H1 (cell line): ENCODE measurements at regions not wholly inside any gene's neighbourhood (a gene's known extent, or its start where the extent isn't known, plus 50 kb on each side); places are given as distances from the start of the nearest gene placed in this dataset.

ENCODE experiments used
- BRCA1 ChIP-seq: IDR thresholded peaks from 2 replicates; pipeline ENCODE4 v1.6.1; 2012; ENCODE audit warnings: low read depth, low read length, improper control_type of control experiment
- CHD2 ChIP-seq: IDR thresholded peaks from 2 replicates; pipeline ENCODE4 v1.6.1; 2012; ENCODE audit warnings: low read length, improper control_type of control experiment
- EGR1 ChIP-seq: IDR thresholded peaks from 2 replicates; pipeline ENCODE4 v1.6.1; 2011; ENCODE audit warnings: low read depth, low read length, borderline replicate concordance
- EZH2 ChIP-seq: fragments of 200-600 bp; sonication (generic); IDR thresholded peaks from 2 replicates; pipeline ENCODE4 v1.7.1; 2012; ENCODE audit warnings: low read depth, mild to moderate bottlenecking, moderate library complexity, low read length, inconsistent platforms; ENCODE audit not compliant: severe bottlenecking
- FOSL1 ChIP-seq: IDR thresholded peaks from 2 replicates; pipeline ENCODE4 v1.6.1; 2011; ENCODE audit warnings: mild to moderate bottlenecking, low read depth, low read length, moderate library complexity; ENCODE audit not compliant: insufficient read depth
- JUND ChIP-seq: IDR thresholded peaks from 2 replicates; pipeline ENCODE4 v1.6.1; 2011; ENCODE audit warnings: mild to moderate bottlenecking, improper control_type of control experiment, low read length
- POLR2A ChIP-seq, 2 experiments: IDR thresholded peaks; 1 replicate in 1 of 2; 2 replicates in 1 of 2; pipeline ENCODE4 v1.6.1; 2011; ENCODE audit warnings: low read depth in 2 of 2, low read length in 2 of 2, mild to moderate bottlenecking in 2 of 2; ENCODE audit errors: control extremely low read depth in 1 of 2
- POLR2AphosphoS5 ChIP-seq: IDR thresholded peaks from 2 replicates; pipeline ENCODE4 v1.6.1; 2011; ENCODE audit warnings: low read depth, low read length
- TCF12 ChIP-seq: IDR thresholded peaks from 2 replicates; pipeline ENCODE4 v1.6.1; 2011; ENCODE audit warnings: low read depth, mild to moderate bottlenecking, low read length
- YY1 ChIP-seq: IDR thresholded peaks from 2 replicates; pipeline ENCODE4 v1.6.1; 2011; ENCODE audit warnings: low read depth, mild to moderate bottlenecking, low read length
- ZNF274 ChIP-seq: IDR thresholded peaks from 2 replicates; pipeline ENCODE4 v1.7.0; 2012; ENCODE audit warnings: low read length, borderline replicate concordance; ENCODE audit errors: extremely low read depth
- TF ChIP-seq, protein P1 (sequence below), 3 experiments: IDR thresholded peaks; 1 replicate in 2 of 3; 2 replicates in 1 of 3; pipeline versions ENCODE4 v1.5.1 to v1.6.1; 2011; ENCODE audit warnings: low read length in 3 of 3, mild to moderate bottlenecking in 3 of 3, inconsistent platforms in 2 of 3, low read depth in 1 of 3, moderate library complexity in 1 of 3; ENCODE audit not compliant: insufficient read depth in 1 of 3; ENCODE audit errors: control extremely low read depth in 1 of 3
- TF ChIP-seq, protein P2 (sequence below): IDR thresholded peaks from 2 replicates; pipeline ENCODE4 v1.6.1; 2012; ENCODE audit warnings: inconsistent platforms
- TF ChIP-seq, protein P3 (sequence below): fragments of 300-600 bp; sonication (generic); IDR thresholded peaks from 2 replicates; pipeline ENCODE4 v1.7.1; 2012; ENCODE audit warnings: low read length, moderate library complexity, mild to moderate bottlenecking, inconsistent platforms; ENCODE audit not compliant: insufficient replicate concordance

DNA sequence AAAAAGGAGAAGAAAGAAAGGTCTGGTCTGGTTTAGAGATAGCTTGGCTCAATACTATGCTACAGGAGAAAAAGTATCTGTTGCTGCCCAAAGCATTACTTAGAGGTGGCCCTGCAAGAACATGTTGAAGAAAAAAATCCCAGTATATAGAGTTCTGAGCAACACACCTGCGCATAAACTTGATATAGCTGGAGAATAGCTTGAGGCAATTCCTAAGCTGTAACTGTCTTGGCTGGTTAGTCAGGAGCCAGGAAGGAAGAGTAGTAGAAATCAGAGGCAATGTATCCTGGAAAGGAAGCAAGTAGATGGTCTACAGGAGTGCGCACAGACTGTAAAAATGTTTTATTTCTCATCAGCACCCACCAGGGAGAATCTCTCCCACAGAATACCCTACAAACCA, 209.7 kb downstream of the SLITRK1 start:
- no peak for TF ChIP-seq EZH2
- TF ChIP-seq, protein P1, sequence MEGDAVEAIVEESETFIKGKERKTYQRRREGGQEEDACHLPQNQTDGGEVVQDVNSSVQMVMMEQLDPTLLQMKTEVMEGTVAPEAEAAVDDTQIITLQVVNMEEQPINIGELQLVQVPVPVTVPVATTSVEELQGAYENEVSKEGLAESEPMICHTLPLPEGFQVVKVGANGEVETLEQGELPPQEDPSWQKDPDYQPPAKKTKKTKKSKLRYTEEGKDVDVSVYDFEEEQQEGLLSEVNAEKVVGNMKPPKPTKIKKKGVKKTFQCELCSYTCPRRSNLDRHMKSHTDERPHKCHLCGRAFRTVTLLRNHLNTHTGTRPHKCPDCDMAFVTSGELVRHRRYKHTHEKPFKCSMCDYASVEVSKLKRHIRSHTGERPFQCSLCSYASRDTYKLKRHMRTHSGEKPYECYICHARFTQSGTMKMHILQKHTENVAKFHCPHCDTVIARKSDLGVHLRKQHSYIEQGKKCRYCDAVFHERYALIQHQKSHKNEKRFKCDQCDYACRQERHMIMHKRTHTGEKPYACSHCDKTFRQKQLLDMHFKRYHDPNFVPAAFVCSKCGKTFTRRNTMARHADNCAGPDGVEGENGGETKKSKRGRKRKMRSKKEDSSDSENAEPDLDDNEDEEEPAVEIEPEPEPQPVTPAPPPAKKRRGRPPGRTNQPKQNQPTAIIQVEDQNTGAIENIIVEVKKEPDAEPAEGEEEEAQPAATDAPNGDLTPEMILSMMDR (IDR thresholded peaks at IDR 0.05; ENCODE audit: control extremely low read depth in 1 of 3, insufficient read depth in 1 of 3, low read depth in 1 of 3, low read length in 3 of 3): no peak
- no peak for TF ChIP-seq FOSL1
- TF ChIP-seq EGR1: no peak
- TF ChIP-seq ZNF274: no peak
- no peak for TF ChIP-seq YY1
- TF ChIP-seq BRCA1: no peak
- no peak for TF ChIP-seq POLR2A (IDR thresholded peaks at IDR 0.05; ENCODE audit: control extremely low read depth in 1 of 2, low read depth in 2 of 2, low read length in 2 of 2)
- no peak for TF ChIP-seq JUND
- TF ChIP-seq, protein P2, sequence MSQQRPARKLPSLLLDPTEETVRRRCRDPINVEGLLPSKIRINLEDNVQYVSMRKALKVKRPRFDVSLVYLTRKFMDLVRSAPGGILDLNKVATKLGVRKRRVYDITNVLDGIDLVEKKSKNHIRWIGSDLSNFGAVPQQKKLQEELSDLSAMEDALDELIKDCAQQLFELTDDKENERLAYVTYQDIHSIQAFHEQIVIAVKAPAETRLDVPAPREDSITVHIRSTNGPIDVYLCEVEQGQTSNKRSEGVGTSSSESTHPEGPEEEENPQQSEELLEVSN: no peak
- no peak for TF ChIP-seq TCF12
- TF ChIP-seq, protein P3, sequence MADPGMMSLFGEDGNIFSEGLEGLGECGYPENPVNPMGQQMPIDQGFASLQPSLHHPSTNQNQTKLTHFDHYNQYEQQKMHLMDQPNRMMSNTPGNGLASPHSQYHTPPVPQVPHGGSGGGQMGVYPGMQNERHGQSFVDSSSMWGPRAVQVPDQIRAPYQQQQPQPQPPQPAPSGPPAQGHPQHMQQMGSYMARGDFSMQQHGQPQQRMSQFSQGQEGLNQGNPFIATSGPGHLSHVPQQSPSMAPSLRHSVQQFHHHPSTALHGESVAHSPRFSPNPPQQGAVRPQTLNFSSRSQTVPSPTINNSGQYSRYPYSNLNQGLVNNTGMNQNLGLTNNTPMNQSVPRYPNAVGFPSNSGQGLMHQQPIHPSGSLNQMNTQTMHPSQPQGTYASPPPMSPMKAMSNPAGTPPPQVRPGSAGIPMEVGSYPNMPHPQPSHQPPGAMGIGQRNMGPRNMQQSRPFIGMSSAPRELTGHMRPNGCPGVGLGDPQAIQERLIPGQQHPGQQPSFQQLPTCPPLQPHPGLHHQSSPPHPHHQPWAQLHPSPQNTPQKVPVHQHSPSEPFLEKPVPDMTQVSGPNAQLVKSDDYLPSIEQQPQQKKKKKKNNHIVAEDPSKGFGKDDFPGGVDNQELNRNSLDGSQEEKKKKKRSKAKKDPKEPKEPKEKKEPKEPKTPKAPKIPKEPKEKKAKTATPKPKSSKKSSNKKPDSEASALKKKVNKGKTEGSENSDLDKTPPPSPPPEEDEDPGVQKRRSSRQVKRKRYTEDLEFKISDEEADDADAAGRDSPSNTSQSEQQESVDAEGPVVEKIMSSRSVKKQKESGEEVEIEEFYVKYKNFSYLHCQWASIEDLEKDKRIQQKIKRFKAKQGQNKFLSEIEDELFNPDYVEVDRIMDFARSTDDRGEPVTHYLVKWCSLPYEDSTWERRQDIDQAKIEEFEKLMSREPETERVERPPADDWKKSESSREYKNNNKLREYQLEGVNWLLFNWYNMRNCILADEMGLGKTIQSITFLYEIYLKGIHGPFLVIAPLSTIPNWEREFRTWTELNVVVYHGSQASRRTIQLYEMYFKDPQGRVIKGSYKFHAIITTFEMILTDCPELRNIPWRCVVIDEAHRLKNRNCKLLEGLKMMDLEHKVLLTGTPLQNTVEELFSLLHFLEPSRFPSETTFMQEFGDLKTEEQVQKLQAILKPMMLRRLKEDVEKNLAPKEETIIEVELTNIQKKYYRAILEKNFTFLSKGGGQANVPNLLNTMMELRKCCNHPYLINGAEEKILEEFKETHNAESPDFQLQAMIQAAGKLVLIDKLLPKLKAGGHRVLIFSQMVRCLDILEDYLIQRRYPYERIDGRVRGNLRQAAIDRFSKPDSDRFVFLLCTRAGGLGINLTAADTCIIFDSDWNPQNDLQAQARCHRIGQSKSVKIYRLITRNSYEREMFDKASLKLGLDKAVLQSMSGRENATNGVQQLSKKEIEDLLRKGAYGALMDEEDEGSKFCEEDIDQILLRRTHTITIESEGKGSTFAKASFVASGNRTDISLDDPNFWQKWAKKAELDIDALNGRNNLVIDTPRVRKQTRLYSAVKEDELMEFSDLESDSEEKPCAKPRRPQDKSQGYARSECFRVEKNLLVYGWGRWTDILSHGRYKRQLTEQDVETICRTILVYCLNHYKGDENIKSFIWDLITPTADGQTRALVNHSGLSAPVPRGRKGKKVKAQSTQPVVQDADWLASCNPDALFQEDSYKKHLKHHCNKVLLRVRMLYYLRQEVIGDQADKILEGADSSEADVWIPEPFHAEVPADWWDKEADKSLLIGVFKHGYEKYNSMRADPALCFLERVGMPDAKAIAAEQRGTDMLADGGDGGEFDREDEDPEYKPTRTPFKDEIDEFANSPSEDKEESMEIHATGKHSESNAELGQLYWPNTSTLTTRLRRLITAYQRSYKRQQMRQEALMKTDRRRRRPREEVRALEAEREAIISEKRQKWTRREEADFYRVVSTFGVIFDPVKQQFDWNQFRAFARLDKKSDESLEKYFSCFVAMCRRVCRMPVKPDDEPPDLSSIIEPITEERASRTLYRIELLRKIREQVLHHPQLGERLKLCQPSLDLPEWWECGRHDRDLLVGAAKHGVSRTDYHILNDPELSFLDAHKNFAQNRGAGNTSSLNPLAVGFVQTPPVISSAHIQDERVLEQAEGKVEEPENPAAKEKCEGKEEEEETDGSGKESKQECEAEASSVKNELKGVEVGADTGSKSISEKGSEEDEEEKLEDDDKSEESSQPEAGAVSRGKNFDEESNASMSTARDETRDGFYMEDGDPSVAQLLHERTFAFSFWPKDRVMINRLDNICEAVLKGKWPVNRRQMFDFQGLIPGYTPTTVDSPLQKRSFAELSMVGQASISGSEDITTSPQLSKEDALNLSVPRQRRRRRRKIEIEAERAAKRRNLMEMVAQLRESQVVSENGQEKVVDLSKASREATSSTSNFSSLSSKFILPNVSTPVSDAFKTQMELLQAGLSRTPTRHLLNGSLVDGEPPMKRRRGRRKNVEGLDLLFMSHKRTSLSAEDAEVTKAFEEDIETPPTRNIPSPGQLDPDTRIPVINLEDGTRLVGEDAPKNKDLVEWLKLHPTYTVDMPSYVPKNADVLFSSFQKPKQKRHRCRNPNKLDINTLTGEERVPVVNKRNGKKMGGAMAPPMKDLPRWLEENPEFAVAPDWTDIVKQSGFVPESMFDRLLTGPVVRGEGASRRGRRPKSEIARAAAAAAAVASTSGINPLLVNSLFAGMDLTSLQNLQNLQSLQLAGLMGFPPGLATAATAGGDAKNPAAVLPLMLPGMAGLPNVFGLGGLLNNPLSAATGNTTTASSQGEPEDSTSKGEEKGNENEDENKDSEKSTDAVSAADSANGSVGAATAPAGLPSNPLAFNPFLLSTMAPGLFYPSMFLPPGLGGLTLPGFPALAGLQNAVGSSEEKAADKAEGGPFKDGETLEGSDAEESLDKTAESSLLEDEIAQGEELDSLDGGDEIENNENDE: no peak
- TF ChIP-seq POLR2AphosphoS5: no peak
- TF ChIP-seq CHD2: no peak
